GM13976 (cell line): ENCODE measurements at regions not wholly inside any gene's neighbourhood (a gene's known extent, or its start where the extent isn't known, plus 50 kb on each side); places are given as distances from the start of the nearest gene placed in this dataset.
"Not testable (repeated sequence)": the region's sequence is repeated elsewhere in the genome, so short reads cannot be mapped to it uniquely, and the experiment has no call there.

Experiments
- DNase-seq: peaks from one replicate; pipeline ENCODE4 v3.0.0; 2012; ENCODE audit warnings: low spot score
- in situ Hi-C: fragments of 300-500 bp; cut with MboI; formaldehyde crosslinking; loops from one replicate; pipeline ENCODE4 v1.12.0; 2022; ENCODE audit warnings: low sequenced_read_pairs, mixed read lengths, inconsistent platforms; ENCODE audit not compliant: unreplicated experiment
- TF ChIP-seq, protein P1 (sequence below): IDR thresholded peaks from 2 replicates; pipeline ENCODE4 v1.5.1; 2012; ENCODE audit warnings: borderline replicate concordance, mild to moderate bottlenecking; ENCODE audit not compliant: insufficient read depth; ENCODE audit errors: extremely low read depth, missing control alignments, control extremely low read depth

GRCh38 chr18:8999872-9000271 lies 102.6 kb upstream of the NDUFV2 start:
- TF ChIP-seq, protein P1, sequence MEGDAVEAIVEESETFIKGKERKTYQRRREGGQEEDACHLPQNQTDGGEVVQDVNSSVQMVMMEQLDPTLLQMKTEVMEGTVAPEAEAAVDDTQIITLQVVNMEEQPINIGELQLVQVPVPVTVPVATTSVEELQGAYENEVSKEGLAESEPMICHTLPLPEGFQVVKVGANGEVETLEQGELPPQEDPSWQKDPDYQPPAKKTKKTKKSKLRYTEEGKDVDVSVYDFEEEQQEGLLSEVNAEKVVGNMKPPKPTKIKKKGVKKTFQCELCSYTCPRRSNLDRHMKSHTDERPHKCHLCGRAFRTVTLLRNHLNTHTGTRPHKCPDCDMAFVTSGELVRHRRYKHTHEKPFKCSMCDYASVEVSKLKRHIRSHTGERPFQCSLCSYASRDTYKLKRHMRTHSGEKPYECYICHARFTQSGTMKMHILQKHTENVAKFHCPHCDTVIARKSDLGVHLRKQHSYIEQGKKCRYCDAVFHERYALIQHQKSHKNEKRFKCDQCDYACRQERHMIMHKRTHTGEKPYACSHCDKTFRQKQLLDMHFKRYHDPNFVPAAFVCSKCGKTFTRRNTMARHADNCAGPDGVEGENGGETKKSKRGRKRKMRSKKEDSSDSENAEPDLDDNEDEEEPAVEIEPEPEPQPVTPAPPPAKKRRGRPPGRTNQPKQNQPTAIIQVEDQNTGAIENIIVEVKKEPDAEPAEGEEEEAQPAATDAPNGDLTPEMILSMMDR: no peak
- DNase-seq: no peak
- in situ Hi-C loops: no loop called here

DNA sequence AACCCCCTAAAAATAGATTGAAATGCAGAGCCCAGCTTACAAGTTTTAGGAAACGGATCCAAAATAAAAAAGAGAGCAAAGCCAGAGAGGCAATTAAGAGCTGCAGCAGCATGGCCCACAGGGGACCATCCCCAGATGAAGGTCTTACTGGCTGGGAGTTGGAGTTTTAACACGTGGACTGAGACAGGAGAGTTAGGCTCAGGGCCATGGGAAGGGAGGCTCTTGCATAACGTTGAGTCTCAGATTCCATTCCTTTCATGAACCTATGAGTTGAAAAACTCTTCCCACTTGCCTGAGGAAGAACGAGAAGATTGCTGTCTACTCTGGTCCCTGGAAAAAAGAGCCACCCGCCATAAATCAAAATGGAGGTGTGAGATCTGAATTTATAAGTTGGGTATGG lies 101.8 kb upstream of the NDUFV2 start:
- TF ChIP-seq, protein P1: no peak
- DNase-seq: no peak
- in situ Hi-C loops: no loop called here

DNA sequence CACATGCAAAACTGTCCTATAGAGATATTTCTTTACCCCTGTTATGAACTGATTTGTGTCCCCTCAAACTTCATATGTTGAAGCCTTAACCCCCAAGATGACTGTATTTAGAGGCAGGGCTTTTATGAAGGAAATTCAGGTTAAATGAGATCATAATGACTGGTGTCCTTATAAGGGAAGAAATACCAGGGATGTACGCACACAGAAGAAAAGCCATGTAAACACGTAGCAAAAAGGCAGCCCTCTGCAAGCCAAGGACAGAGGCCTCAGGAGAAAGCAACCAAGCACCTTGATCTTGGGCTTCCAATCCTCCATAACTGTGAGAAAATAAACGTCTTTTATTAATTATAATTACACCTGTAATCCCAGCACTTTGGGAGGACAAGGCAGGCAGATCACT lies 101.3 kb upstream of the NDUFV2 start:
- in situ Hi-C loops: no loop called here
- no peak for DNase-seq
- TF ChIP-seq, protein P1: no peak

DNA sequence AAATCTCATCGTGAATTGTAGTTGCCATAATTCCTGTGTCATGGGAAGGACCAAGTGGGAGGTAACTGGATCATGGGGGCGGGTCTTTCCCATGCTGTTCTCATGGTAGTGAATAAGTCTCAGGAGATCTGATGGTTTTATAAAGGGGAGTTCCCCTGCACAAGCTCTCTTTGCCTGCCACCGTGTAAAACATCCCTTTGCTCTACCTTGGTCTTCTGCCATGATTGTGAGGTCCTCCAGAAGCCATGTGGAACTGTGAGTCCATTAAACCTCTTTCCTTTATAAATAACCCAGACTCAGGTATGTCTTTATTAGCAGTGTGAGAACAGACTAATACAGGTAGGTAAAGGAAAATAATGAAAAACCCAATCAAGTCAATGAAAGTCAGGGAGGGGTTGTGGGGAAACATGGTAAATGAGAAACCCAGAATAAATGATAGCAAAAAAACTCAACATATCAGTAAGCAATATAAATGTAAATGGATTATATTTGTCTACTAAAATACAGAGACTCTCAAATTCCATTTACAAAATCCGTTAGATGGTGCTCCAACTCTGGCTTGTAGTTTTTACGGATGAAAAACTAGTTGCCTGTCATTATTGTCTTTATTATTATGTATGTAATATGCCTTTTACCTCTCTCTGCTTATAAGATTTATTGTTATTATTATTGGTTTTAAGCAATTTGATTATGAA lies 98.9 kb upstream of the NDUFV2 start:
- no peak for DNase-seq
- in situ Hi-C loops: no loop called here
- TF ChIP-seq, protein P1: no peak

GRCh38 chr18:9004308-9004707 lies 98.2 kb upstream of the NDUFV2 start:
- in situ Hi-C loops: not testable (repeated sequence)

GRCh38 chr18:9007700-9008099 lies 94.8 kb upstream of the NDUFV2 start:
- in situ Hi-C loops, DNase-seq: not testable (repeated sequence)

More at GRCh38 chr18:9004308-9004707, 98.2 kb upstream of the NDUFV2 start:
- DNase-seq: not testable (repeated sequence)

- TF ChIP-seq, protein P1: no peak
- in situ Hi-C loops: no loop called here
- no peak for DNase-seq
These were observed 94.2 kb upstream of the NDUFV2 start for GRCh38 chr18:9008200-9008708.
